ENCODE measurements at regions not wholly inside any gene's neighbourhood (a gene's known extent, or its start where the extent isn't known, plus 50 kb on each side); places are given as distances from the start of the nearest gene placed in this dataset.

GRCh38 chr2:10188211-10188610 lies 65.7 kb downstream of the RRM2 start:
- TF ChIP-seq CTCF (IDR thresholded peaks at IDR 0.05; ENCODE audit: low read depth, low read length) (no peak), EZH2phosphoT487 (IDR thresholded peaks at IDR 0.05; ENCODE audit: low read depth) (no peak)

Measured in OCI-LY3 (cell line).